Mesothelial cell of epicardium (in vitro differentiated cells): ENCODE measurements at regions not wholly inside any gene's neighbourhood (a gene's known extent, or its start where the extent isn't known, plus 50 kb on each side); places are given as distances from the start of the nearest gene placed in this dataset.

ENCODE experiments used
- DNase-seq, 2 experiments: peaks; one replicate each; pipeline ENCODE4 v3.0.0; 2021; ENCODE audit warnings: low spot score in 2 of 2; ENCODE audit not compliant: unreplicated experiment in 2 of 2
- H3K27ac Mint-ChIP-seq: 2 replicates; pipeline ENCODE4 v1.8.0; 2021; ENCODE audit warnings: mixed read lengths
- H3K27me3 Mint-ChIP-seq: 2 replicates; pipeline ENCODE4 v1.8.0; 2021; ENCODE audit warnings: low read depth, mixed read lengths
- H3K36me3 Mint-ChIP-seq: 2 replicates; pipeline ENCODE4 v1.8.0; 2021; ENCODE audit warnings: mixed read lengths
- H3K4me1 Mint-ChIP-seq: 2 replicates; pipeline ENCODE4 v1.8.0; 2021; ENCODE audit warnings: mixed read lengths
- H3K4me3 Mint-ChIP-seq: 2 replicates; pipeline ENCODE4 v1.8.0; 2021; ENCODE audit warnings: mild to moderate bottlenecking, moderate library complexity, mixed read lengths
- H3K9me3 Mint-ChIP-seq: 2 replicates; pipeline ENCODE4 v1.8.0; 2021; ENCODE audit warnings: mixed read lengths
- CTCF ChIP-seq: fragments of 200-600 bp; sonication (generic); IDR thresholded peaks from one replicate; pipeline ENCODE4 v1.5.0; 2021; ENCODE audit warnings: antibody characterized with exemption; ENCODE audit not compliant: unreplicated experiment

- DNase-seq: no peak
- Mint-ChIP-seq H3K4me1 (no peaks in the 10 kb centered on the region), H3K27me3 (no peaks in the 10 kb centered on the region), H3K4me3 (no peak overlapping the region), H3K27ac (no peak overlapping the region), H3K36me3 (no peaks in the 10 kb centered on the region), H3K9me3 (peaks cover 40% of the 10 kb centered on the region)
- no peak for TF ChIP-seq CTCF
Observed at GRCh38 chr2:198973785-198974184, 484.0 kb downstream of the SATB2 start.

- Mint-ChIP-seq H3K27me3 (no peaks in the 10 kb centered on the region), H3K4me1 (no peaks in the 10 kb centered on the region), H3K4me3 (no peak overlapping the region), H3K36me3 (no peaks in the 10 kb centered on the region), H3K27ac (no peak overlapping the region), H3K9me3 (peaks cover 34% of the 10 kb centered on the region)
- DNase-seq: no peak
- TF ChIP-seq CTCF: no peak
Observed at GRCh38 chr2:198973181-198973580, 484.6 kb downstream of the SATB2 start.

- Mint-ChIP-seq H3K9me3 (no peaks in the 10 kb centered on the region), H3K36me3 (no peaks in the 10 kb centered on the region), H3K4me3 (no peak overlapping the region), H3K4me1 (no peaks in the 10 kb centered on the region), H3K27me3 (no peaks in the 10 kb centered on the region), H3K27ac (no peak overlapping the region)
- no peak for TF ChIP-seq CTCF
- no peak for DNase-seq
Observed at GRCh38 chr2:198968545-198968944, 489.2 kb downstream of the SATB2 start.

GRCh38 chr2:198966269-198966668, 491.5 kb downstream of the SATB2 start:
- no peaks in the 10 kb centered on the region for H3K4me1 Mint-ChIP-seq
- no peak for DNase-seq
- peaks cover 2% of the 10 kb centered on the region for H3K27me3 Mint-ChIP-seq
- no peaks in the 10 kb centered on the region for H3K36me3 Mint-ChIP-seq
- H3K27ac Mint-ChIP-seq: no peak overlapping the region
- H3K4me3 Mint-ChIP-seq: no peak overlapping the region
- H3K9me3 Mint-ChIP-seq: no peaks in the 10 kb centered on the region
- TF ChIP-seq CTCF: no peak

GRCh38 chr2:198961547-198961946, 496.2 kb downstream of the SATB2 start:
- Mint-ChIP-seq H3K36me3 (no peaks in the 10 kb centered on the region), H3K27ac (no peak overlapping the region), H3K27me3 (peaks cover 2% of the 10 kb centered on the region)

More at GRCh38 chr2:198961547-198961946, 496.2 kb downstream of the SATB2 start:
- TF ChIP-seq CTCF: peak; percentile 45
- DNase-seq: no peak
- Mint-ChIP-seq H3K4me1 (no peaks in the 10 kb centered on the region), H3K9me3 (no peaks in the 10 kb centered on the region), H3K4me3 (no peak overlapping the region)
